GM18868 (cell line): ENCODE measurements at regions not wholly inside any gene's neighbourhood (a gene's known extent, or its start where the extent isn't known, plus 50 kb on each side); places are given as distances from the start of the nearest gene placed in this dataset.

ENCODE experiments used
- ATAC-seq: cut with Tn5 transposase; IDR thresholded peaks from one replicate; pipeline ENCODE4 v1.9.1; 2021; ENCODE audit warnings: mild to moderate bottlenecking, moderate library complexity; ENCODE audit not compliant: unreplicated experiment

DNA sequence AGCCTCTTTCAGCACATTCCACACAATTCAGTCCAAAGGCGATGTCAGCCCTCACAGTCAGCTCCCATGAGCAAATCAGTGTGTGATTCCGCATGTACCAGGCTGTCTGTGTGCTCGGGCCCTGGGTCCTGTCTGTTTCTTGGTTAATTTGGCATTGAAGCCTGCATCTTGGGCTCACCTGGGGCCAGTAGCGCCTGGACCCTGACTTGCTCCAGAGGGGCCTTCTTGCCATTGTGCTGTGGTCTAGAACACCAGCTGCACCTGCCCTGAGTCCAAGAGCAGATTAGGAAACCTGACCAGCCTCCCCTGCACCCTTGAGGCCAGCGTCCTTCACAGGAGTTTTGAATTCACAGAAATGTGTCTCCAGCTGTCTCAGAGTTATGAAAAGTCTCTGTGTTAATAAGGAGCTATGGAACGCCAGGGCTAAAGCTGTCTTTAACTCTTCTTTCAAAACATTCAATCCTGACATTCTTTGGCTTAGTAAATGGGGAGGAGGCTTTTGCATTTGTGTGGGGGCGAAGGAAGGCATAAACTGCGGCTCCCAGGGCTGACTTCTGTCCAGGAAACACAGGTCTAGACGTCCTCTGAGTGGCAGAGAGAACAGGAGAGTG lies 102.2 kb downstream of the ARF6 start:
- ATAC-seq: no peak

DNA sequence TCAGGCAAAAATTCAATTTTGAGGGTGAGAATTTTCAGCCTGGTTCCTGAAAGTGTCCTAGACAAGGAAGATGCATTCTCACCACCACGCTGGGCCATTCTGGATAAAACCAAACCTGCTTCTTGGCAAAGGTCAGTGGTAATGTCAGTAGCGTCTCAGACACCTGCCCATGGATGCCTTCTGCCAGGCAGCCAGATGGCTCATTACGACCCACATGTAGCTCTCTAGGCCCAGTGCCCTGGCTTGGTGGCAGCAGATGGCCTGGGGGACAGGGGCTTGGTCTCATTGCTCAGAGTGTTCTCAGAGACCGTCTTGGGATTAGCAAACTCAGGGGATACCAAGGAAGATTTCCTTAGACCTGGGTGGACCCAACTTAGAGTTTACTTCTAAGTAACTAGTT lies 105.1 kb downstream of the ARF6 start:
- no peak for ATAC-seq

DNA sequence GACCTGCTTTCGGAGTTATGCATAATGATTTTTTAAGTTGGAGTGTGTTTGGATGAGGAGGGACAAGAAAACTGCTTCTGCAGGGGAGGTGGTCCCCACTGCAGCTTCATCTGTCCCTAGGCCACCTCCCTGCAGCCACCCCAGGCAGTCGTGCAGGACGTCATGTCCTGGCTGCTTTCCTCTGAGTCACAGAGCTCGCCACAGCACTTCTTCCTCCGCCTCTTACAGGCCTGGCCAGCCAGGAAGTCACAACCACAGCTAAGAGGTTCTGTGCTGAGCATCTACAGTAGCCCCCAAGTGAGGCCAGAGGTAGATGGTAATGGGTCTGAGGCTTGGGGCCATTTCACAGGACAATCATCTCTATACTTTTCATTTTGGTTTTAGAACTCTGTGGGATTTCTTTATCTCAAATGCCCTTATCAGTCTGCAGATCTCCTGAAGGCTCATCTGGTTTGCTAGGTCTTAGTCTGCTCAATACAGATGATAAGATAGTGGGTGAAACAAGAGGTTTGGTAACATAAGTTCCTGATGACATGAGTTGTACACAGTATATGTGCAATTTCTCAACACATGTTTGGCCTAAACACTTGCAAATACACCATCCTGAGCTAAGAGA lies 106.4 kb downstream of the ARF6 start:
- ATAC-seq: peak; percentile 63

DNA sequence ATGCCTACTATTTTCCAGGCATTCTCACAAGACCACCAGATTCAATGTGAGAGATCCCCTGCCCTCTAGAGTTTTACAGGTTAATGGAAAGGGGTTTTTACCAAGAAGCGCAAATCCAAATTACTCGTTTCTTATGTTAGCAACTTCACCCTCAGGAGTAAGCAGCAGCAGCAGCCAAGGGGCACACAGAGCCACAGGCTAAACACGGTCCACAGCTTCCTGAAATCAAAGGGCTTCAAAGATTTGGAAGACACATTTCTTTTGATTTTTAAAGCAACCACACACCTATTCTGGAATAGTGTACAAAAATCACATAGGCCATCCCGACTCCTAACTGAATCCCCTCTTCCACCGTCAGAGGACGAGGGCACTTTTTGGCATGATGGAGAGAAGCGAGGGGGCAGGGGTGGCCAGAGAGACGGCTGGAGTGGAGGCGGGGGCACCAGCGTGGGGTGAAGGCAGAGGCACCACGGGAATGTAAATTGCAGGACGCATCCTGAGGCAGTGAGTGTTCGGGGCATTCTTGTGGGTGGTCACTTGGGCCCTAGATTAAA lies 107.0 kb downstream of the ARF6 start:
- no peak for ATAC-seq

DNA sequence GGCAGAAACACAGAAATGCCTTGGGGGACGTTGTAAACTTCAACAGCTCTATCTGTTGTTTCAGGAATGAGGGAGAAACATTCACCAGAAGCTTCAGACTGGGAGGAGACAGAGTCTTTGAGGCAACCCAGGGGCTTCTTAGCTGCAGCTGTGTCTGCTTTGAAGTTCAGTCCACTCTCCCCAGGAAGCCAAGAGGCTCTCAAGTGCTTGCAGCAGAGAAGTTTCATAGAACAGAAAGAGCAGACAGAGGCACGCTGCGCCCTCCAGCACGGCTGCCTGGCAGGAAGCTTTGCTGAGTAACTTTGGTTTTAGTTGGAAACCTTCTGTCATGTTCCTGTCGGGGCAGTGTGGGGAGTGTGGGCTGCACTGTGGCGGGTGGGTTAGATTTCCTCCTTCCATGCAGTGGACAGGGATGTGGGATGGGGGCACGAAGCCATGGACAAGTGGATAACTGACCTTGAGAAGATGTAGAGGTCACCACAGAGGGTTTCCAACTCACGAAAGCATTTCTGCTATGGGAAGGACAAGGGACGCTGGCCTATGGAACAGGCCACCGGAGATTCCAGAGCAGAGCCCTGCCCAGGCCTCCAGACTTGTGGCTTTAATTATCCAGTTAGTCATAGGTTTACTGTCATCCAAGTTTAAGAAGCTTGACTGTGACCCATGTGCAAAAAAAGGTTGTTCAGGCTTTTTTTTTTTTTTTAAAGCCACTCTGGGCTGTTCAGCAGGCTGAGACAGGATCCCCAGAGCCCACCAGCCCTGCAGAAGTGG lies 107.7 kb downstream of the ARF6 start:
- no peak for ATAC-seq

DNA sequence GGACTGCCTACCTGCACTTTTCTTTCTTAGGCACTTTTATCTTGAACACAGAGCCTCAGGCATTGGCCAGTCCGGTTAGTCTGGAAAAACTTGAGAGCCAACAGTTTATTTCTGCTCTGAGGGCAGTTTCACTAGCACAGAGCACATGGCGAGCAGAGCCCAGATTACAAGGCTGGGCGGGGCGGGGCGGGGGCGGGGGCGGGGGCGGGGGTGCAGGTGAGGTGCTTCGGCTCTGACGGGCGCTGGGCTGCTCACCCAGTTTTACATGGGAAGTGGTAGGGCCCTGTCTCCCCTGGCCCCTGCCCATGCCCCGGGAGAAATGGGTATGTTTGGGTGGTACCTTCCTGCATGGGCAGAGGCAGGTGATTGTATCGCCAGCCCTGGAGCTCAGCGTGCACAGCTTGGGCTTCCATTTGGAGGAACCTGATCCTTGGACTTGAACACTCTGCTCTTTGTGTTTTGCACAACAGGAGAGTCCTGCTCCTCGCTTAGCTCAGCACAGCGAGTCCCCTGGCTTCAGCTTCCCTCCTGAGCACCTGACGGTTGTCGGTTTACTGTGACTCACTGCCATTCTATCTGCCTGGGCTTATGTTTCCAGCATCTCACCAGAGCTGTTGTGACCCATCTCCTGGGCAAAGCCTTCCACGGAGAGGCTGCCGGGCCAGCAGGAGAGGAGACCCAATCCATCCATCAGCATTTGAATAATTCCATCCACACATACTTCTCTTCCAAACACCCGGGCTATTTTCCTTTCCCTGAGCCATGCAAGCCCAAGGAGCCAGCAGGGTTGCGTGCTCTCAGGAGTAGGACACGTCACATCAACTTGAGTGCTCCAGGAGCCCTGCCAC lies 108.5 kb downstream of the ARF6 start:
- peak; percentile 13 for ATAC-seq

GRCh38 chr14:50001999-50002925 lies 109.4 kb downstream of the ARF6 start:
- ATAC-seq: peak; percentile 27

- no peak for ATAC-seq
These were observed 110.0 kb downstream of the ARF6 start for GRCh38 chr14:50002926-50003212.

DNA sequence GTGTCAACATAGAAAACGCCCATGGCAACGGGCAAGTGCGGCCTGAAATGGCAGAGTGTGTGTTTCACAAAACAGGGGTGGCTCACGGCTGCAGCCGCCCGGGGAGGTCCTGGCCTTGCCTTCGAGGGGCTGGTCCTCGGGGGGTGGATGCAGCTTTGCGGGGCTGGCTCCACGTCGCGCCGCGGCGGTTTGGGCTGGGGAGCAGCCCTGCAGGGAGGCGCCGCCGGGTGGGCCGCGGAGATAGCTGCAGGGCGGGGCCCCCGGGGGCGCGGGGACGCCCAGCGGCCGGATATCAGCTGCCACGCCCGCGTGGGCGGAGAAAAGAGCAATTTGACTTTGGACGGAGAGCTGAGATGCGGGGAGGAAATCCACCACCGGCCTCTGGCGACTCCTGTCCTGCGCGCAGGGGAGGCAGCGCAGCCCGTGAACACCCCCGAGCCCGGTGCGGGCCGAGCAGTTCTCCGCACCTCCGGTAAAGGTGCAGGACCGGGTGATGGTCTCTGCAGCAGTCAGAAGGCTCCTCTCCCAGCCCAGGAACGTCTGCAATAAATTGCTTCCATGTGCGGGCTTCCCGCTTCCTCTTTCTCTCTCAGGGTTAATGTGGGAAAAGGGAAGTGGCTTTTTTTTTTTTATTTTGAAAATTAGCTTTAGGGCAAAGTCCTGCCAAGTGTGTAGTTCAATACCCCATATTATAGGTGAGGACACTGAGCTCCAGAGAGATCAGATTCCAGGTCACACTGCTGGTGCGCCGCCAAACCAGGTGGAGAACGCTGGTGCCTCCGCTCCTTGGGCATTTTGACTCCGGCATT lies 110.5 kb downstream of the ARF6 start:
- peak; percentile 43 for ATAC-seq

- no peak for ATAC-seq
These were observed 110.2 kb downstream of the VCPKMT start for GRCh38 chr14:50006141-50006540.

- no peak for ATAC-seq
These were observed 109.1 kb downstream of the VCPKMT start for GRCh38 chr14:50007123-50007903.

GRCh38 chr14:50008562-50008961 lies 107.8 kb downstream of the VCPKMT start:
- ATAC-seq: peak; percentile 51

DNA sequence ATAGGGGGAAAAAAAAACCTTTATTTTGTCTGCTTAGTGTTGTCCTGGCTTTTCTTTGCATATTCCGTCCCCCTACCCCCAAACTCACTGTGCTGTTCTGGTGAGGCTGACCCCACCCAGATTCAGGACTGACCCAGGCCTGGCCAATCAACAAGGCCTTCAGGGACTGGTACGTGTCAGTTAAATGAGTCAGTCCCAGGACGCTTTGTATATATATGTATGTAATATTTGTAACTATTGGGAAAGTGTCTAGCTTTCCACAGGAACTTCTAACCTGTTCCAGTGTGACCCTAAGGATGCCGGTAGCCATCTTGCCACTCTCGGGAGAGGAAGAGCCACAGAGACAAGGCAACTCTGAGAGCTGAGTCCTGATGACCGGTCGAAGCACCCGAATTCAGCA lies 107.4 kb downstream of the VCPKMT start:
- ATAC-seq: no peak

DNA sequence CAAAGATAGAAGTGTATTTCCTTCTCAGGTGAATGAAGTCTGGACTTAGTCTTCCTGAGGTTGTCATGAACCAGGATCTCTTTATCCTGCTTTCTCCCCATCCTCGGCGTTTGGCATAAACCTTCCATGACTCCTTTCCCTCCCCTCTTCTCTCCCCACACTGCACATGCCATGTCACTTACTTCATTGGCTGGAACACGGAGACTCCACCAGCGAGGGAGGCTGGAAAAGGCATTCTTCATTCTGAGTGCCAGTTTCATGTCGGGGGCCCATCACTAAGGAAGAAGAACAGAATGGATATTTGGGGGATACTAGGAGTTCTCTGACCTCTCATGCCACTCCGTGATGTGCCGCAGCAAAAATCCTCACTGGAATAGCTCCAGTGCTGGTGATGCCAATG lies 105.6 kb downstream of the VCPKMT start:
- ATAC-seq: no peak

- no peak for ATAC-seq
These were observed 105.1 kb downstream of the VCPKMT start for GRCh38 chr14:50011242-50011641.

DNA sequence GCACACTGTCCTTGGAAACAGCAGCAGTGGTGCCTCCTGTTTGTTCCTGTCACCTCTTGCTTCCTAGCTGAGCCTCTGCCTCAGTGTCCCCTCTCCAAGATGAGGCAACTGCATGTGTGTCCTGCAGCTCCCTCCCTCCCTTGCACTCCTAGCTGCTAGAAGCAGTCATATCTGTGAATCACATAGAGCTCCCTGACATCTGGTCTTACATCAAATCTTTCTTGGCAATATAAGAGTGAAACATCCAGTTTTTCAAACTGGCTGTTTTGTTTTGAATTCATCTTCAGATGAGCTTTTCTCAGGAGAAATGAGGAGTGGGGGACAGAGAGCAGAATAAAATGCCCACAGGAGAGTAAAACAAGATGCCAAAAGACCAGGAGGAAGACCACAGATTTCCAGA lies 103.7 kb downstream of the VCPKMT start:
- no peak for ATAC-seq

DNA sequence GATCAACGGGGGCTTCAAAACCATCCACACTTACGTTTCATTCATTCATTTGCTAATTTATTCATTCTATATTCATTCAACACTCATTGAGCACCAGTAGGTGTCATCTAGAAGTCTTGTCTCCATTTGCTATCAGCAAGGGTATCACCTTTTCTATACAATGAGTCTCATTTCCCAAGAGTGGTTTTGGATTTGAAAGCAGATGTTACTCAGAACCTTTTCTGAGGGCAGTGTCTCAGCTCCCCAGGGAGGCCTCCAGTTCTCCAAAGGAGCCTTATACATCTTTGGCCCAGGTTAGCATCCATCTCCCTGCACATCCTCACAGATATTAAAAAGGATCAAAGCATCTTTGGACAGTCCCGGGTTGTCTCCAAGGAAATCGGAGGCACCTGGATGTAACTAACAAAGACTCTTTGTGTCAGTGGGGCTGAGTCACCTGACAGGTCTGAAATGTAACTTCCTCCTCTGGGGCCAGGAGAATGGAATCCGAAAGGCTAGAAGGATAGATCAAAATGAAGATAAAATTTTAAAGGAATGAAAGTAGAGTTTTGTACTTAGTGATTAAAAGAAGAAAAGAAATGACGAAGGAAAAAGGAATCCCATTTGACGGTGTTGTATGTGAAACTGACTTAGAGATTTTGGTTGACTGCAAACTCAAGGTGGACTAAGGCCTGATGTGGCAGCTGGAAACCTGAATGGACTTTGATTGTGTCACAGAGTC lies 103.0 kb downstream of the VCPKMT start:
- no peak for ATAC-seq

GRCh38 chr14:50013934-50014333 lies 102.4 kb downstream of the VCPKMT start:
- ATAC-seq: no peak
